Glomerular endothelial cell (primary cell): ENCODE measurements at regions not wholly inside any gene's neighbourhood (a gene's known extent, or its start where the extent isn't known, plus 50 kb on each side); places are given as distances from the start of the nearest gene placed in this dataset.
"Not testable (repeated sequence)": the region's sequence is repeated elsewhere in the genome, so short reads cannot be mapped to it uniquely, and the experiment has no call there.

Source experiments
- DNase-seq: peaks from one replicate; pipeline ENCODE4 v3.0.0-alpha.2; 2011; ENCODE audit warnings: low read depth, low spot score; ENCODE audit errors: extremely low read depth

- no peak for DNase-seq
Observed at GRCh38 chr2:7861910-7862702, 819.8 kb upstream of the ID2 start.

- DNase-seq, result no peak
Observed at GRCh38 chr2:7866104-7866503, 815.8 kb upstream of the ID2 start.

DNA sequence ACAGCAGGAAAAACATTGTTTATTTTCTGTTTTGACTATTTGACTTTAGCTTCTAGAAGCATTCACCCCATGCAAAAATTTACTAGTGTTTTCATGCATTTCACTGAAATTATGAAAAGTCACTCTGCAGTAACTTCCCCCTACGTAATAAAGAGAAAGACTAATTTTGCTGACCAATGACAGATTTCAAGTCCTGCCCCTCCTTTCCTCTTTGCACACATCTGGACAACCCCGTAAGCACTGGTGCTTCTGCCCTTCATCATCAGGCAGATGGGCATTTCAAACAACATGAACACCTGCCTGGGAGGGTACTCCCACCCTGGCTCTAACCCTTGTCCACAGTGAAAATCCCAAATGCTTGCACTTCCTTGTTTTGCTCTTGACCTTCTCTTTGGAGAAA, 815.0 kb upstream of the ID2 start:
- no peak for DNase-seq

DNA sequence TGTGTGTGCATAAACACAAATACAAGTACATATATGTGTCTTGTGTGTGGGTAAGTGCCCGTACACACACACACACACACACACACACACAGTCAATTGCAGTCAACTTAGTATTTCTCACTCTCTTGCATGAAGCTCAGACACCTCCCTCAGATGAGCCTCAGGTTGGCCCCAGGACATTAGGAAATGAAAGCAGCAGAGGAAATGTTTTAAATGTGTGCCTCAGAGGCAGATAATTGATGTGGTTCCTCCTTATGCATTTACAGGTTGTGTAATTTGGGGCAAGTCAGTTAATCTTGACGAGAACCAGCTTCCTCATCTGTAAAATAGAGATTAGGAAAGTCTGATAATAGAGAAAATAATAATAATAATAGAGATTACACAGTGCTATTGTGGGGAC, 814.0 kb upstream of the ID2 start:
- no peak for DNase-seq

GRCh38 chr2:7868836-7869235, 813.0 kb upstream of the ID2 start:
- no peak for DNase-seq

GRCh38 chr2:7876445-7876844, 805.4 kb upstream of the ID2 start:
- not testable (repeated sequence) for DNase-seq

DNA sequence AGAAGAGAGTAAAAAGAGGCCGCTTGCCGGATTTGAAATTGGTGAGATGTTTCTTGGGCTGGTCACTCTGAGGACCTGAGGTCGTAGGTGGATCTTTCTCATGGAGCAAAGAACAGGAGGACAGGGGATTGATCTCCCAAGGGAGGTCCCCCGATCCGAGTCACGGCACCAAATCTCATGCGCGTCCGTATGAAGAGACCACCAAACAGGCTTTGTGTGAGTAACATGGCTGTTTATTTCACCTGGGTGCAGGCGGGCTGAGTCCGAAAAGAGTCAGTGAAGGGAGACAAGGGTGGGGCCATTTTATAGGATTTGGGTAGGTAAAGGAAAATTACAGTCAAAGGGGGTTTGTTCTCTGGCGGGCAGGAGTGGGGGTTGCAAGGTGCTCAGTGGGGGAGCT, 803.6 kb upstream of the ID2 start:
- DNase-seq, result not testable (repeated sequence)

GRCh38 chr2:7878786-7879482, 802.9 kb upstream of the ID2 start:
- no peak for DNase-seq

- no peak for DNase-seq
Observed at GRCh38 chr2:7879483-7879835, 802.4 kb upstream of the ID2 start.

GRCh38 chr2:7880126-7880525, 801.7 kb upstream of the ID2 start:
- no peak for DNase-seq

DNA sequence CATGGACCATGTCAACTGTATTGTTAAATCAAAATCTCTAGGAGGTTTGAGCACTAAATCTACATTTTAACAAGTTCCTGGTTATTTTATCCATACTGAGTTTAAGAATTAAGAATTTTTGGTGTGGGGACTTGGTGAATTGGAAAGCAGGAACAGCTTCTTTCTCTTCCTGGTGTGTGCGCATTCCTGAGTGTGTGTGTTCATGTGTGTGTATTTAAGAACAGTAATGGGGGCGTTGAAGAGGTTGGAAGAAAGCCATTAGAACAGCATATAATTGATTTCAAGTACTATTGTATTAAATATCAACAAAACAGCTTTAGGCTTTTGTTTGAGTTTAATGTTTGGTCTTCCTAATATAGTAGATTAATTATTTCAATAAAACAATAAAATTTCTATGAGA, 801.3 kb upstream of the ID2 start:
- DNase-seq, result no peak

DNA sequence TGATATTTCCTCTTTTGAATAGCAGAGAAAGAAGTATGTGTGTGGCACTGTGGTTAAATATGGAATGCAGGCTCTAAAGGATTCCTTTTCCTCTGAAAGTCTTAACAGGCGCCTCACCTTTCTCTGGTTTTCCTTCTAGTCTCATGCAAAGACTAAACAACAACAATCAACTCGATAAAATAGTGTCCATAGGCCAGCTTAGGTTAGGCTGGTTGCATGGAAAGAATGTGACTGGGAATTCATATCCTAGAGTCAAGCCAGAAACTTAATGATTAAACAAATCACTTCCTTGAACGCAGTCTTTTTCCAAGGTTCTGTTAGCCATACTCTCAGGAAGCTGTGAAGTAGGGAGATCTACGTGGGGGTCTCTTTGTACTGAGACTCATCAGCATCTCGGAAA, 800.8 kb upstream of the ID2 start:
- DNase-seq, result no peak

DNA sequence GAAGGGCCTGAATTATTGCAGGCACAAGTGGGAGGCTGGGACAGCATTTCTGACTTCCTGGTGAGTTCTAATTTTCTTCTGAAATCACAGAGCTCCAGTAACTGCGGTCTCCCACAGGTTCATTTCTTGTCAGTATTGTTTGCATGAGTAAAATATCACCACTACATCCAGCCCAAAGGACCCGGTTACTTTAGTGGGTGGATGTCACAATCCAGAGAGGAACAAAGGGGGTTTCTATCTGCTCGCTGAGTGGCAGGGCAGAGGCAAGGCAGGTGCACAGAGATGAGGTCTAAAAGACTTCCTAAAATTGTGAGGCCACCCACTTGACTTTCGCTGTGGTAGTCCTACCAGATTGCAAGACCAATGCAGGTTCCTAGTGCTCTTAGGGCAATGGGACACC, 800.4 kb upstream of the ID2 start:
- no peak for DNase-seq

- no peak for DNase-seq
Observed at GRCh38 chr2:7882296-7882695, 799.6 kb upstream of the ID2 start.

DNA sequence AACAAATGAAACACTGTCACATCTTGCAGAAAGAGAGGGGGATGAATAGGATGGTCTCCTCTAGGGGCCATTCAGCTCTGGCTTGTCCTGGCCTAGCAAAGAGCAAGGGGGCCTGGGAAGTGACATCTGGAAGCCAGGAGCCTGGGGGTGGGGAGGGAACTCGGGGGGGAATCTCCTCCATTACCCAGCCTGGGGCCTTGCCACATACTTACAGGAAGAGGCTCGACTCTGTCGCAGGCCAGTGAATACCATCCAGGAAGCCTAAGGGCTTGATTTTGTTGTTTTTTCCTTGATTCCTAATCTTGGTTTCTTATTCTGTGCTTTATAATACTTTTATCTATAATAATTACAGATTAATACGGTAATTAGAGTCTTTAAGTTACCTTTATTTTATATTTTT, 797.5 kb upstream of the ID2 start:
- no peak for DNase-seq

- DNase-seq, result no peak
Observed at GRCh38 chr2:7886666-7887065, 795.2 kb upstream of the ID2 start.

DNA sequence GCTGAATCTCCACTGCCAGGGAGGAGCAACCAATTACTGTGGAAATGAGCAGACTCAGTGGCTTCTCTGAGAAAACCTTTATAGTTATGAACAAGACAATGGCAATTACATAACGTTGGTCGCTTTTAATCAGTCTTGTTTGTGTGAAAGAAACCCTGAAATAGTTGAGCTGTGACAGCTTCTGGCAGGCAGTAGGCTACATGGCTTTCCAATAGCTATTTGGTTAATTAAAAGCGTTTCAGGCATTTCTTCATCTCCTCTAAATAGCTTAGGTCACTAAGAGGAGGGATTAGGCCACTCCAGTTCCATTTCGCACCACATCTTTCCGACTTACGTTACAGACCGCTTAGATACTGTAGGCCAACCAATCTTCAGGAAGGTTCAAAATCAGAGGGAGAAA, 794.4 kb upstream of the ID2 start:
- DNase-seq, result no peak

- DNase-seq, result no peak
Observed at GRCh38 chr2:7888876-7889275, 793.0 kb upstream of the ID2 start.

DNA sequence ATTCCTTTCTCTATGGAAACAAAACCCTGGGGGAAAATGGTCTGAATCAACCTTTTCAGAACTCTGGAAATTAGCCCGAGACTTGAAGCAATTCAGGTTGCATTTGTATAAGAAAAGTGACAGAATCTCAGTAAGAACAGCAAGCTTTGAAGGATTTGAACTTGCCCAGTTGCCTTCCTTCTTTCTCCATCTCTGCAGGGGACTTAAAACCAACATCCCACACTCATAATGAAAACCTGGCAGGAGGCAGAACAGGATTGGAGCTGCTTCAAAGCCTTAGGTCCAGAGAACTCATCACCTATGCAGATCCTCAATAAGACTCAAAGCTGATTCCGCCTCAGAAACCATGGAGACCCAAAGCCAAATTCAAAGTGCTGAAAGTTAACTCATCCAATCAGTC, 790.5 kb upstream of the ID2 start:
- no peak for DNase-seq

- DNase-seq, result no peak
Observed at GRCh38 chr2:7895289-7895688, 786.6 kb upstream of the ID2 start.

- DNase-seq, result no peak
Observed at GRCh38 chr2:7896940-7897487, 784.8 kb upstream of the ID2 start.

DNA sequence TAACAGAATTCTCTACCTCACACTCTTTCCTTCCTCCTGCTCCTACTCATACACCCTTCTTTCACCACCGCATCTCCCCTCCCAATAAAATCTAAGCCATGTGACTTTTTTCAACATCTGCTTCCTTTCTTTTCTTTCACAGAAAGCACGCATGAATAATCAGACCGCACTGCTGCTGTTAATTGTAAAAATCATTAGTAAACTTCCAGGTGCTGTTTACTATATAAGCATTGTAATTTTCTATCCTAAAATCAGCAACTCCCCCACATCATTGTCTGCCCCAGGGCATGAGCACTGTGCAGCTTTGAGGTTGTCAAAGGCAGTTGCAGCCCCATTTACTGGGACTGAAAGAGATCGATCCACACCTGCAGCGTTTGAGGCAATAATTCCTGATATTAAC, 782.6 kb upstream of the ID2 start:
- no peak for DNase-seq
